H1 (cell line): ENCODE measurements at regions not wholly inside any gene's neighbourhood (a gene's known extent, or its start where the extent isn't known, plus 50 kb on each side); places are given as distances from the start of the nearest gene placed in this dataset.
"Not testable (repeated sequence)": the region's sequence is repeated elsewhere in the genome, so short reads cannot be mapped to it uniquely, and the experiment has no call there.

Experiments
- CTCF ChIA-PET: fragments of 300-600 bp; sonication (Branson Sonifier 250); formaldehyde crosslinking; loops from one replicate; lab custom pipeline; 2021; ENCODE audit not compliant: partially characterized antibody; lab: Charles Lee
- POLR2A ChIA-PET: fragments of 300-600 bp; sonication (Branson Sonifier 250); formaldehyde crosslinking; loops from one replicate; lab custom pipeline; 2021; ENCODE audit warnings: inconsistent platforms; ENCODE audit not compliant: partially characterized antibody; lab: Charles Lee
- DNase-seq, 2 experiments: peaks; one replicate each; pipeline versions ENCODE4 v3.0.0 to v3.0.0-alpha.2; 2010 to 2022; ENCODE audit warnings: low spot score in 2 of 2, low read depth in 1 of 2, mixed read lengths in 1 of 2
- FAIRE-seq: peaks from 2 replicates; lab custom pipeline; 2011; peaks lifted over from hg19 to GRCh38; lab: Jason Lieb, UNC
- H2AFZ ChIP-seq: 2 replicates; pipeline ENCODE4 v1.8.1; 2012; ENCODE audit warnings: low read length, inconsistent platforms
- H2AK5ac ChIP-seq: 2 replicates; pipeline ENCODE4 v1.6.1; 2013; ENCODE audit warnings: low read depth, low read length
- H2BK120ac ChIP-seq: replicated peaks from 2 replicates; pipeline ENCODE3; 2013; ENCODE audit warnings: low read depth, low read length, inconsistent platforms
- H2BK12ac ChIP-seq: 2 replicates; pipeline ENCODE4 v1.6.1; 2013; ENCODE audit warnings: low read depth, low read length
- H2BK15ac ChIP-seq: 2 replicates; pipeline ENCODE4 v1.6.1; 2013; ENCODE audit warnings: low read length
- H2BK20ac ChIP-seq: 2 replicates; pipeline ENCODE4 v1.6.1; 2013; ENCODE audit warnings: low read length
- H2BK5ac ChIP-seq: 2 replicates; pipeline ENCODE4 v1.6.1; 2013; ENCODE audit warnings: low read depth, low read length
- H3K14ac ChIP-seq: 2 replicates; pipeline ENCODE4 v1.6.1; 2013; ENCODE audit warnings: inconsistent platforms; ENCODE audit not compliant: insufficient read length
- H3K18ac ChIP-seq: 2 replicates; pipeline ENCODE4 v1.6.1; 2013; ENCODE audit warnings: low read length; ENCODE audit errors: extremely low read depth
- H3K23ac ChIP-seq: 2 replicates; pipeline ENCODE4 v1.6.1; 2013; ENCODE audit warnings: inconsistent platforms; ENCODE audit not compliant: insufficient read length
- H3K23me2 ChIP-seq: 2 replicates; pipeline ENCODE4 v1.6.1; 2013; ENCODE audit warnings: low read depth, low read length
- H3K27ac ChIP-seq: 2 replicates; pipeline ENCODE4 v1.6.1; 2011; ENCODE audit warnings: low read depth, low read length, inconsistent platforms
- H3K27me3 ChIP-seq, 4 experiments: replicated peaks in 1 of 4; 1 replicate in 1 of 4; 2 replicates in 3 of 4; pipeline versions ENCODE4 v1.6.1 to v1.8.1; 2011 to 2013; ENCODE audit warnings: low read length in 3 of 4, mild to moderate bottlenecking in 3 of 4, inconsistent platforms in 2 of 4, mixed read lengths in 2 of 4, moderate library complexity in 1 of 4; ENCODE audit not compliant: control insufficient read depth in 3 of 4, insufficient read depth in 3 of 4; ENCODE audit errors: extremely low read depth in 1 of 4
- H3K36me3 ChIP-seq, 4 experiments: 2 replicates each; pipeline versions ENCODE4 v1.6.1 to v1.8.1; 2011 to 2013; ENCODE audit warnings: mild to moderate bottlenecking in 4 of 4, low read length in 3 of 4, moderate library complexity in 2 of 4, control low read depth in 1 of 4, inconsistent platforms in 1 of 4; ENCODE audit not compliant: insufficient read depth in 4 of 4, control insufficient read depth in 2 of 4
- H3K4ac ChIP-seq: replicated peaks from 2 replicates; pipeline ENCODE3; 2013; ENCODE audit warnings: low read length, low read depth, mixed read lengths, inconsistent platforms; ENCODE audit not compliant: insufficient read length
- H3K4me1 ChIP-seq, 4 experiments: replicated peaks in 1 of 4; 1 replicate in 1 of 4; 2 replicates in 3 of 4; pipeline versions ENCODE4 v1.6.1 to v1.8.1; 2011 to 2013; ENCODE audit warnings: low read length in 3 of 4, inconsistent platforms in 2 of 4, mixed read lengths in 1 of 4; ENCODE audit not compliant: insufficient read depth in 4 of 4, control insufficient read depth in 3 of 4
- H3K4me2 ChIP-seq, 2 experiments: 2 replicates each; pipeline versions ENCODE4 v1.6.1 to v1.8.1; 2011 to 2013; ENCODE audit warnings: low read depth in 2 of 2, low read length in 2 of 2, control low read depth in 1 of 2, inconsistent platforms in 1 of 2, mild to moderate bottlenecking in 1 of 2; ENCODE audit not compliant: insufficient read depth in 1 of 2
- H3K4me3 ChIP-seq, 4 experiments: fragments of 200-600, 300-600 bp in 1 of 4; sonication (generic), shearing (Covaris generic), sonication (Bioruptor Twin) in 1 of 4; 2 replicates each; pipeline versions ENCODE4 v1.5.1 to v1.8.1; 2011 to 2016; ENCODE audit warnings: low read length in 4 of 4, low read depth in 3 of 4, control low read depth in 2 of 4, inconsistent platforms in 2 of 4, mild to moderate bottlenecking in 2 of 4, mixed read lengths in 1 of 4, moderate library complexity in 1 of 4; ENCODE audit not compliant: insufficient read depth in 2 of 4; ENCODE audit errors: extremely low read depth in 1 of 4
- H3K56ac ChIP-seq: replicated peaks from 2 replicates; pipeline ENCODE3; 2013; ENCODE audit warnings: low read depth, mild to moderate bottlenecking, mixed read lengths, low read length, inconsistent platforms; ENCODE audit not compliant: insufficient read length
- H3K79me1 ChIP-seq: 2 replicates; pipeline ENCODE4 v1.6.1; 2013; ENCODE audit warnings: low read depth, low read length, control low read depth
- H3K79me2 ChIP-seq, 2 experiments: 2 replicates each; pipeline versions ENCODE4 v1.6.1 to v1.8.1; 2012 to 2013; ENCODE audit warnings: low read length in 2 of 2, mild to moderate bottlenecking in 2 of 2, inconsistent platforms in 1 of 2; ENCODE audit not compliant: insufficient read depth in 2 of 2, control insufficient read depth in 1 of 2
- H3K9ac ChIP-seq, 4 experiments: replicated peaks in 1 of 4; 1 replicate in 1 of 4; 2 replicates in 3 of 4; pipeline versions ENCODE4 v1.6.1 to v1.8.1; 2011 to 2013; ENCODE audit warnings: low read depth in 3 of 4, low read length in 3 of 4, control low read depth in 2 of 4, mild to moderate bottlenecking in 2 of 4, moderate library complexity in 2 of 4, inconsistent platforms in 1 of 4; ENCODE audit errors: extremely low read depth in 1 of 4
- H3K9me3 ChIP-seq, 2 experiments: 2 replicates each; pipeline versions ENCODE4 v1.6.1 to v1.8.1; 2012 to 2013; ENCODE audit warnings: mild to moderate bottlenecking in 2 of 2, moderate library complexity in 2 of 2, control low read depth in 1 of 2, inconsistent platforms in 1 of 2, low read depth in 1 of 2, low read length in 1 of 2, mixed read lengths in 1 of 2; ENCODE audit not compliant: insufficient read depth in 2 of 2
- H4K20me1 ChIP-seq, 2 experiments: replicated peaks in 1 of 2; 2 replicates each; pipeline versions ENCODE3 to v1.8.1; 2011 to 2013; ENCODE audit warnings: inconsistent platforms in 2 of 2, low read length in 2 of 2, mild to moderate bottlenecking in 1 of 2; ENCODE audit not compliant: insufficient read depth in 2 of 2, control insufficient read depth in 1 of 2
- H4K5ac ChIP-seq: 2 replicates; pipeline ENCODE4 v1.6.1; 2013; ENCODE audit warnings: low read length, low read depth, mixed read lengths, inconsistent platforms; ENCODE audit not compliant: insufficient read length
- H4K8ac ChIP-seq: 2 replicates; pipeline ENCODE4 v1.8.0; 2013; ENCODE audit warnings: mild to moderate bottlenecking, moderate library complexity, low read length, inconsistent platforms; ENCODE audit not compliant: insufficient read depth; ENCODE audit errors: extremely low read depth
- H4K91ac ChIP-seq: replicated peaks from 2 replicates; pipeline ENCODE3; 2013; ENCODE audit warnings: low read length, mixed read lengths, inconsistent platforms; ENCODE audit not compliant: insufficient read length
- WGBS, 2 experiments: shearing (Covaris generic) in 1 of 2; methylation state at CpG; one replicate each; pipeline versions ENCODE4 v1.1.6 to v1.1.7; 2013 to 2015; ENCODE audit warnings: low lambda C conversion rate in 2 of 2, mixed read lengths in 2 of 2, inconsistent platforms in 1 of 2, low coverage in 1 of 2, missing lambda C conversion rate in 1 of 2; ENCODE audit not compliant: insufficient replicate concordance in 2 of 2, insufficient coverage in 1 of 2, insufficient read length in 1 of 2; ENCODE audit errors: extremely low coverage in 1 of 2, missing lambda C conversion rate in 1 of 2; 5-methylcytosine and 5-hydroxymethylcytosine counted together

DNA sequence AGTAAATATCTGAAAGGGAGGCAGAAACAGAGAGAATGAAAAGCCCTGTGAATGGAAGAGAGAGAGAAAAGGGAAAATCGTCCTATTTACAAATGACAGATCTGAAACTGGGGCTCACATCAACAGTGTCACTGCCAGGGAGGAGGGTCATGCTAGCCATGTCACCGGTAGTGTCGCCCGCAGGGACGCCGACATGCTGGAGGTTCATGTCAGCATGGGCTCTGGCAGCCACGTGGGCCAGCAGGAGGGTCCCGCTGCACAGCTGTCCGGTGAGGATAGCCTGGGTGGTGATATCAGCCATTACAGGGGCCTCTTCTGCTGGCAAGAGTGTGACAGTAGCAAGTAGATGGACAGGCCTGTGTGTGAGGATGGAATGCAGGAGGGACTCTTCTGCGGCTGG lies 738.6 kb upstream of the DEFB115 start:
- H3K4ac ChIP-seq, H3K23me2 ChIP-seq, H3K4me2 ChIP-seq, H3K27me3 ChIP-seq, CTCF ChIA-PET, DNase-seq, H4K8ac ChIP-seq, H2AK5ac ChIP-seq, H2BK15ac ChIP-seq, FAIRE-seq, H3K56ac ChIP-seq, H4K91ac ChIP-seq, H2BK20ac ChIP-seq, POLR2A ChIA-PET, H3K9ac ChIP-seq, H3K79me1 ChIP-seq, H2BK12ac ChIP-seq, H2AFZ ChIP-seq, H3K23ac ChIP-seq, H3K14ac ChIP-seq, H2BK5ac ChIP-seq, H3K4me1 ChIP-seq, H2BK120ac ChIP-seq, H3K4me3 ChIP-seq, H4K5ac ChIP-seq, H3K27ac ChIP-seq, H3K36me3 ChIP-seq, H3K18ac ChIP-seq, H3K79me2 ChIP-seq, H4K20me1 ChIP-seq: not testable (repeated sequence)
- WGBS, 2 experiments, result 90% methylated on average over 9 of the region's 10 CpGs; no CpG with 5 or more reads in 1 of the 2 experiments
- H3K9me3 ChIP-seq, result peaks cover 33 to 68% of the 10 kb centered on the region in 2 experiments; a peak in 3 of 4 replicates

DNA sequence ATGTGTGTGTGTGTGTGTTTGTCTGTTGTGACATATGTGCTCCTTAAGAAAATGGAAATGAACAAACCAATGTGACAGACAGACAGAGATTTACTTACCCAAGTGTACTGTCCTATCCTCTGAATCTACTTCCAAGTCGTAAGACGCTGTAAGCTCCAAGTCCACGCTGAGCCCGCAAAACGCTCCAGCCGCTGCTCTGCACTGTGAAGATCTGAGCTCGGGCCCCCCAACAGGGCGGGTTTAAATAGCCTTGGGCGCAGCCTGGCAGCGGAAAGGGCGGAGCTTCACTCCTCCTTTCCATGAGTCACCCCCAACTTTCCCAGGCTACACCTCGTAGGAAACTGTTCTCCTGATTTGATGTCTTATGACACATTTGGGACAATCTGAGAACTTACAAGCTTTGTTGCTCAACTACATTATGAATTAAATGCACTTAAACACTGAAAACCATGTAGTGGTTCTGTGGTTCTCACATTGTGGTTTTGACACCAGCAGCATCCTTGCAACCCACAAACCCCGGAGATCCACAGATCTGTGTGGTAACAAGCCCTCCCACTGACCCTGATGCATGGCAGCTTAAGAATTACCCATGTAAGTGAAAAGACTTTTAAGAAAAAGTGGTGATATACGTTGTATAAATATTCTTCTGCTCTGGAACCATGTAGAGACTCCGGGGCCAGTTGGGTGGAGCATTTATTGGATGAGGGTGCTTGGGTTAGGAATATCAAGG lies 735.6 kb upstream of the DEFB115 start:
- H2BK5ac ChIP-seq, H3K4ac ChIP-seq, DNase-seq, H2AK5ac ChIP-seq, H4K20me1 ChIP-seq, H3K9ac ChIP-seq, H3K4me1 ChIP-seq, H3K18ac ChIP-seq, H3K36me3 ChIP-seq, H2AFZ ChIP-seq, H3K23me2 ChIP-seq, CTCF ChIA-PET, H2BK15ac ChIP-seq, H3K23ac ChIP-seq, H3K27ac ChIP-seq, H4K8ac ChIP-seq, H3K79me1 ChIP-seq, H3K79me2 ChIP-seq, H2BK12ac ChIP-seq, FAIRE-seq, POLR2A ChIA-PET, H2BK20ac ChIP-seq, H3K14ac ChIP-seq, H3K4me2 ChIP-seq, H3K27me3 ChIP-seq, H3K56ac ChIP-seq, H3K4me3 ChIP-seq, H4K5ac ChIP-seq, H2BK120ac ChIP-seq, H4K91ac ChIP-seq: not testable (repeated sequence)
- 82% methylated on average over 15 of the region's 15 CpGs; no CpG with 5 or more reads in 1 of the 2 experiments for WGBS, 2 experiments
- peaks cover 29 to 52% of the 10 kb centered on the region in 2 experiments; a peak in 3 of 4 replicates for H3K9me3 ChIP-seq
